Amygdala (tissue), 56 donors: ENCODE measurements at regions not wholly inside any gene's neighbourhood (a gene's known extent, or its start where the extent isn't known, plus 50 kb on each side); places are given as distances from the start of the nearest gene placed in this dataset.
"Not testable (repeated sequence)": the region's sequence is repeated elsewhere in the genome, so short reads cannot be mapped to it uniquely, and the experiment has no call there.

ENCODE experiments used
- DNase-seq, 56 donors: peaks; one replicate each; lab custom pipeline; 2025; lab: John Stamatoyannopoulos, UW

- no peak for DNase-seq
Observed at GRCh38 chr5:27473307-27474046, 435.1 kb upstream of the CDH9 start.

- no peak for DNase-seq
Observed at GRCh38 chr5:27472871-27473270, 434.5 kb upstream of the CDH9 start.

- DNase-seq = no peak
Observed at GRCh38 chr5:27472000-27472763, 433.8 kb upstream of the CDH9 start.

GRCh38 chr5:27466959-27467358, 428.6 kb upstream of the CDH9 start:
- DNase-seq = no peak

GRCh38 chr5:27465140-27465539, 426.8 kb upstream of the CDH9 start:
- no peak for DNase-seq

GRCh38 chr5:27463446-27464149, 425.2 kb upstream of the CDH9 start:
- DNase-seq = no peak

GRCh38 chr5:27462936-27463335, 424.6 kb upstream of the CDH9 start:
- DNase-seq = no peak

GRCh38 chr5:27458287-27458686, 419.9 kb upstream of the CDH9 start:
- DNase-seq = no peak

- DNase-seq = no peak
Observed at GRCh38 chr5:27451377-27451776, 413.0 kb upstream of the CDH9 start.

GRCh38 chr5:27450607-27451006, 412.2 kb upstream of the CDH9 start:
- no peak for DNase-seq

- not testable (repeated sequence) for DNase-seq
Observed at GRCh38 chr5:27439383-27439782, 401.0 kb upstream of the CDH9 start.

- DNase-seq = no peak
Observed at GRCh38 chr5:27437594-27438200, 399.3 kb upstream of the CDH9 start.

GRCh38 chr5:27434335-27434734, 395.9 kb upstream of the CDH9 start:
- no peak for DNase-seq

GRCh38 chr5:27414099-27414498, 375.7 kb upstream of the CDH9 start:
- no peak for DNase-seq

- DNase-seq = no peak
Observed at GRCh38 chr5:27412384-27412783, 374.0 kb upstream of the CDH9 start.

GRCh38 chr5:27406020-27406419, 367.6 kb upstream of the CDH9 start:
- no peak for DNase-seq

- no peak for DNase-seq
Observed at GRCh38 chr5:27403243-27403882, 365.0 kb upstream of the CDH9 start.

- no peak for DNase-seq
Observed at GRCh38 chr5:27402828-27403227, 364.4 kb upstream of the CDH9 start.

- DNase-seq = no peak
Observed at GRCh38 chr5:27396998-27397397, 358.6 kb upstream of the CDH9 start.

GRCh38 chr5:27392716-27393115, 354.3 kb upstream of the CDH9 start:
- DNase-seq = no peak

- DNase-seq = no peak
Observed at GRCh38 chr5:27389696-27390095, 351.3 kb upstream of the CDH9 start.
